ENCODE measurements at regions not wholly inside any gene's neighbourhood (a gene's known extent, or its start where the extent isn't known, plus 50 kb on each side); places are given as distances from the start of the nearest gene placed in this dataset.

DNA sequence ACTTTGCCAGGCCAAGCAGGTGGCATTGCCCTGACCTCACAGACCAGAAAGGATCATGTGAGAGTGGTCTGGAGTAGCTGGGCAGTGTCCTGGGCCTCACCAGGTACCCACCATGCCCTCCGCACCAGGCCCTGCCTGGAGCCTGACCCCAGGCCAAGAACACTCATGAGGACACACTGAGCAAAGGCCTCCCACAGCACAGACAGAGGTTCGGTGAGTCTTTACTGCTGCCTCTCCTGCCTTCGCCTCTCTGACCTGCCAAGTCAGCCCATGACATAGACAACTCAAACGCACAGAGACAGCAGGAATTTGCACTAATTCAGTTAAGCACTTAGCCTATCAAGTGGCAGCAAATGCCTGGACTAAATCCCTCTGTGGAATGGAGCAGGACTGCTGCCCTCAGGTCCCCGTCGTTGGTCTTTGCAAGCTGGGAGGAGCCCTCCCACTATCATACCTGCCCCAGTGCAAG, 62.5 kb downstream of the RHOB start:
- no peak for TF ChIP-seq CTCF (IDR thresholded peaks at IDR 0.05)
- ATAC-seq (ENCODE audit: low FRiP score) (no peak), DNase-seq (ENCODE audit: low spot score) (no peak)

GRCh38 chr2:20509770-20510490, 63.1 kb downstream of the RHOB start:
- ATAC-seq (ENCODE audit: low FRiP score) (peak; percentile 84), DNase-seq (ENCODE audit: low spot score) (peak; percentile 50)
- no peak for TF ChIP-seq CTCF (IDR thresholded peaks at IDR 0.05)

- DNase-seq (ENCODE audit: low spot score) (no peak), ATAC-seq (ENCODE audit: low FRiP score) (no peak)
- no peak for TF ChIP-seq CTCF (IDR thresholded peaks at IDR 0.05)
These were observed 64.3 kb downstream of the RHOB start for GRCh38 chr2:20511130-20511529.

DNA sequence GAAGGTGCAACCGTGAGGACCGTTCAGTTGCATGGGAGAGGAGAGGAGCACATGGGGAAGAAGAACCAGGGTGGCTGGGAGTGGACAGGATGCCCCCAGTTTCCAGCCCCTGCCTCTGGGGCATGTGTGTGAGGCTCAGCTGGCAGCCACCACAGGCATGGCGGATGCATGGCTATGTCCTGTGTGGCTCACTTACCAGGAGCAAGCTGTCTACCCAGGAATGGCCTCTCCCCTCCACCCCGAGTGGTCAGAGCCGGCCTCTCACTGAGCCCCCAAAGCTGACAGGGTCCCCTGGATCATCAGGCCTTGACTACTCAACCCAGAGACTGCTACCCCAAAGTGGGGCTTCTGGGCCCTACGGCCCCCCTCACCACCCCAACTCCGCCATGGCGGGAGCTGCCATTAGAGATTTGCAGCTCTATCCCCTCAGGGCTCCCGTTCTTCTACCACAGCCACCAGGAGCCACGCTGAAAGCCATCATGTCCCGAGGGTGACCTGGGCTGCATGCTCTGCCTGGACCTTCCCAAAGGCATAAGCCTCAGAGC, 65.3 kb downstream of the RHOB start:
- TF ChIP-seq CTCF (IDR thresholded peaks at IDR 0.05), result no peak
- DNase-seq (ENCODE audit: low spot score) (no peak), ATAC-seq (ENCODE audit: low FRiP score) (no peak)

DNA sequence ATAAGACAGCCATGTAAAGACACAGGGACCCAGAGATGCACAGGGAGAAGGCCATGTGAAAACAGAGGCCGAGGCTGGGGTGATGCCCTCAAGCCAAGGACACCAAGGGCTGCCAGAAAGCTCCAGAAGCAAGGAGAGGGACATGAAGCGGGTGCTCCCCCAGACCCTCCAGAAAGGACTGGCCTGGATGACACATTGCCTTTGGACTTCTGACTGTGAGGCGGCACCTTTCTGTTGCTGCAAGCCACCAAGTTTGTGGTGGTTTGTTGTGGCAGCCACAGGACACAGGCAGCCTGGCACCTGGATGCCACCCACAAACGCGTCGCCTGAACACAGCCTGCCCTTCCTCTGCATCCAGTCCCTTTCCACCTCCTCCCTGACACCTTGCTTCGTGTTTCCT, 67.1 kb downstream of the RHOB start:
- ATAC-seq (ENCODE audit: low FRiP score) (no peak), DNase-seq (ENCODE audit: low spot score) (no peak)
- TF ChIP-seq CTCF (IDR thresholded peaks at IDR 0.05), result no peak

DNA sequence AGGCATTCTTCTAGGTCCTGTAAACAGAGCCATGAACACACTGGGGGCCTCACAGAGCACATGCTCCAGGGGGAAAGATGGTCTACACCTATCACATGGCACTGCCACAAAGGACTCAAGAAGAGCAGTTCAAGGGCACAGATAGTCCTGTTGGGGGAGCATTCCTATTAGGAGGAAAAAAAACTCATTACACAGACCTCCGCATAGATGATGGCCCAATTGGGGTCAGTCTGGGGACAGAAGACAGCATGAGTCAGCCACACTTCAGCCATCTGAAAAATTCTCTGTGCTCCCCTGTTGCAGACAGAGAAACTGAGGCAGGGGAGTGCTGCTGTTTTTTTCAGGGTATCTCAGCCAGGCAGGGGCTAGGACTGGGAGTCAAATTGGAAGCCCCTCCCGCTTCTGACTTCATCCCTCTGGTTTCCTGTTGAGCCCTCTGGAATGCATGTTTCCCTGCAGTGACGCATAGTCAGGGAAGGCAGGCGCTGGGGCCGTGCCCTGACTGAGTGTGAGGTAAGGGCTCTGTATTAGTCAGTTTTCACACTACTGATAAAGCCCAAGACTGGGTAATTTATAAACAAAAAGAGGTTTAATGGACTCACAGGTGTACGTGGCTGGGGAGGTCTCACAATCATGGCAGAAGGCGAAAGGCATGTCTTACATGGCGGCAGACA, 67.9 kb downstream of the RHOB start:
- TF ChIP-seq CTCF (IDR thresholded peaks at IDR 0.05), result no peak
- ATAC-seq (ENCODE audit: low FRiP score) (peak; percentile 73), DNase-seq (ENCODE audit: low spot score) (no peak)

Data from omental fat pad (tissue), 3 donors.